SK-N-SH treated with all-trans-retinoic acid at 6 μM for 48 hours (cell line): ENCODE measurements at regions not wholly inside any gene's neighbourhood (a gene's known extent, or its start where the extent isn't known, plus 50 kb on each side); places are given as distances from the start of the nearest gene placed in this dataset.

Source experiments
- ESRRG ChIP-seq: fragments of 250-450 bp; sonication (Bioruptor Pico); IDR thresholded peaks from 2 replicates; pipeline ENCODE4 v1.6.1; 2021; ENCODE audit warnings: mild to moderate bottlenecking
- OSR1 ChIP-seq: fragments of 250-450 bp; sonication (Bioruptor Pico); IDR thresholded peaks from 2 replicates; pipeline ENCODE4 v1.8.0; 2022; ENCODE audit warnings: moderate library complexity, mild to moderate bottlenecking, inconsistent platforms
- TCF4 ChIP-seq: fragments of 250-450 bp; sonication (Bioruptor Pico); IDR thresholded peaks from 2 replicates; pipeline ENCODE4 v1.8.0; 2021; ENCODE audit warnings: mild to moderate bottlenecking, moderate library complexity, borderline replicate concordance
- ZFP3 ChIP-seq: fragments of 250-450 bp; sonication (Bioruptor Pico); IDR thresholded peaks from 2 replicates; pipeline ENCODE4 v1.5.0; 2020; ENCODE audit warnings: mild to moderate bottlenecking, moderate library complexity
- TF ChIP-seq, protein P1 (sequence below): fragments of 250-450 bp; sonication (Bioruptor Pico); IDR thresholded peaks from 2 replicates; pipeline ENCODE4 v1.8.0; 2020; ENCODE audit warnings: mild to moderate bottlenecking, moderate library complexity, borderline replicate concordance

GRCh38 chr2:83016343-83017110, 1442.6 kb downstream of the SUCLG1 start:
- no peak for TF ChIP-seq ZFP3
- no peak for TF ChIP-seq OSR1 (CRISPR knock-in tag)
- TF ChIP-seq, protein P1, sequence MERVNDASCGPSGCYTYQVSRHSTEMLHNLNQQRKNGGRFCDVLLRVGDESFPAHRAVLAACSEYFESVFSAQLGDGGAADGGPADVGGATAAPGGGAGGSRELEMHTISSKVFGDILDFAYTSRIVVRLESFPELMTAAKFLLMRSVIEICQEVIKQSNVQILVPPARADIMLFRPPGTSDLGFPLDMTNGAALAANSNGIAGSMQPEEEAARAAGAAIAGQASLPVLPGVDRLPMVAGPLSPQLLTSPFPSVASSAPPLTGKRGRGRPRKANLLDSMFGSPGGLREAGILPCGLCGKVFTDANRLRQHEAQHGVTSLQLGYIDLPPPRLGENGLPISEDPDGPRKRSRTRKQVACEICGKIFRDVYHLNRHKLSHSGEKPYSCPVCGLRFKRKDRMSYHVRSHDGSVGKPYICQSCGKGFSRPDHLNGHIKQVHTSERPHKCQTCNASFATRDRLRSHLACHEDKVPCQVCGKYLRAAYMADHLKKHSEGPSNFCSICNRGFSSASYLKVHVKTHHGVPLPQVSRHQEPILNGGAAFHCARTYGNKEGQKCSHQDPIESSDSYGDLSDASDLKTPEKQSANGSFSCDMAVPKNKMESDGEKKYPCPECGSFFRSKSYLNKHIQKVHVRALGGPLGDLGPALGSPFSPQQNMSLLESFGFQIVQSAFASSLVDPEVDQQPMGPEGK (CRISPR knock-in tag) = no peak
- TF ChIP-seq ESRRG (CRISPR knock-in tag) = no peak
- no peak for TF ChIP-seq TCF4
